PC-3 (cell line): ENCODE measurements at regions not wholly inside any gene's neighbourhood (a gene's known extent, or its start where the extent isn't known, plus 50 kb on each side); places are given as distances from the start of the nearest gene placed in this dataset.

Experiments used
- CTCF ChIP-seq: fragments of 300-600 bp; sonication (generic); conservative IDR thresholded peaks from 2 replicates; pipeline ENCODE4 v1.5.1; 2017; ENCODE audit warnings: antibody characterized with exemption, low read depth, mild to moderate bottlenecking, low read length
- EZH2 ChIP-seq: fragments of 300-600 bp; sonication (generic); IDR thresholded peaks from one replicate; pipeline ENCODE4 v1.6.1; 2017; ENCODE audit warnings: antibody characterized with exemption, mild to moderate bottlenecking, low read length; ENCODE audit not compliant: unreplicated experiment
- EZH2phosphoT487 ChIP-seq: fragments of 300-600 bp; sonication (generic); IDR thresholded peaks from 2 replicates; pipeline ENCODE4 v1.6.1; 2018; ENCODE audit warnings: mild to moderate bottlenecking, antibody characterized with exemption, low read length, borderline replicate concordance

- TF ChIP-seq CTCF = no peak
- TF ChIP-seq EZH2 = no peak
- no peak for TF ChIP-seq EZH2phosphoT487
Observed at GRCh38 chr5:102668220-102668932, 86.7 kb upstream of the PAM start.
